ENCODE measurements at regions not wholly inside any gene's neighbourhood (a gene's known extent, or its start where the extent isn't known, plus 50 kb on each side); places are given as distances from the start of the nearest gene placed in this dataset.
"Not testable (repeated sequence)": the region's sequence is repeated elsewhere in the genome, so short reads cannot be mapped to it uniquely, and the experiment has no call there.

DNA sequence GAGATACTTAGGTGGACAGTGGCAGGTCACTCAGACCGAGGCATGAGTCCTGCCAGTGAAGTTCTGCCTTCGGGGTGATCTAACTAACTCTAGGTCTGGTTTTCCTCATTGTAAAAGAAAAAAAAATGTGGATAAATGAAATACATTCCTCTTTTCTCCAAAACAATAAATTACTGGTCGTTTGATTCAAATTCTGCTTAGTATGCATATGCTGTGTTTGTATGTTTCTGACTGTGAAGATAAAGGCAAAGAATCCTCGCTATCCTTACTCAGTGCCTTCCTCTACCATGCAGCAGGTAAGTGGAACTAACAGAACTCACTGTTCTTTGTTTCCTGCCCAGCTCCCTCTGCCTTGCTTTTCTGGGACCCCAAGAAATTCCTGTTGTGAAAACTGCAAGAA lies 330.1 kb downstream of the SUCLG1 start:
- no peak for DNase-seq

DNA sequence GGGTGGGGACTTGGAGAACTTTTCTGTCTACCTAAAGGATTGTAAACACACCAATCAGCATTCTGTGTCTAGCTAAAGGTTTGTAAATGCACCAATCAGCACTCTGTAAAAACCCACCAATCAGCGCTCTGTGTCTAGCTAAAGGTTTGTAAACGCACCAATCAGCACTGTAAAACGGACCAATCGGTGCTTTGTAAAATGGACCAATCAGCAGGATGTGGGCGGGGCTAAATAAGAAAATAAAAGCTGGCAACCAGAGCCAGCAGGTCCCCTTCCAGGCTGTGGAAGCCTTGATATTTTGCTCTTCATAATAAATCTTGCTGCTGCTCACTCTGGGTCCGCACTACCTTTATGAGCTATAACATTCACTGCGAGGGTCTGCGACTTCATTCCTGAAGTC lies 331.3 kb downstream of the SUCLG1 start:
- not testable (repeated sequence) for DNase-seq

DNA sequence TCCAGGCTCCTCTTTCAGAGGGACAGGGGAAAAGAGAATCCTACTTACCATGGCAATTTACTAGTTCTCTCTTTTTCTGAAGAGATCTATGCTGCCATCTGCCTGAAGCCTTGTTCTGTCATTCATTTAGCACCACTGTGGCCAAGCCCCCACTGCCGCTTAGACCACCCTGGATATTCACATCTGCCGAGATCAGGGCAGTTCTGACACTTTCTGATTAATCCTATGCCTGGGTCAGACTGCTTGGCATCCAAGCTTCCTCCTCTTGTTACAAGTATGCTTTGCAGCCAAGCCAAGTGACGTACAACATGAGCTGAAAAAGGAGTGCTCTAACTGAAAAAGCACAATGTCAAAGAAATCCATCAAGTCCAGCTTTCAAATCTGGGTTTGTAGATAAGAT lies 332.6 kb downstream of the SUCLG1 start:
- no peak for DNase-seq

DNA sequence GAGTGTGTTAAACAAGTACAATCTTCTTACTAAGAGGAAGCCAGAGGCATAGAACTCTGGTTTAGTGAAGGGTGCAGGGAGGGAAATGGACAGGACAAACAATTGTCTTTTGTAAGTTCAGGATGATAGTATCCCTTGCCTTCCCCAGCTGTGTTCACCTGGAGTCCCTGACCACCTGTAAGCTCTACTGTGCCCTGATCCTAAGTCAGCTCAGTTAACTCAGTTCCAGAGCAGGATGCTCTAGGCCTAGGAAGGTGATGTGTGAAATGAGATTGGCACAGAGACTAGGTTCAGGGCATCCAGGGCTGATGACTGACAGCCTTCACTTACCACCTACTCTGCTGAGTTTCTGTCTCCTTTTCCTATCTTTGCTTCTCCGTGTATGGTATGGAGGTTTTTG lies 333.0 kb downstream of the SUCLG1 start:
- no peak for DNase-seq

DNA sequence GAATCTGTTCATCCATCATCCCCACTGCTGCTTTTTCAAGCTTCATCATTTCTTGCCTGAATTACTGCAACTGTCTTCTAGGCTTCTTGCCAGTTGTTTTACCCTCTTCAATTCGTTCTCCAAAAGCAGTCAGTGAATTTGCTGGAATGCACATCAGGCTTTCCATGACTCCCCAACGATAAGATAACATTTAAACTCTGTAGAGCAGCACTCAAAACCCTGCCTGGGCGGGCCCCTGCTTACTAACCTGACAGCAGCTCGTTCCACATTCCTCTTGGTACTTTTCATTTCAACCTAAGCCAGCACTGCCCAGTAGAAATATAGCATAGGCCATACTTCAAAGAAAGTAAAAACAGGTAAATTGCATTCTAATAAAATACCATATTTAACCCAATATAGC lies 342.9 kb downstream of the SUCLG1 start:
- DNase-seq = no peak

DNA sequence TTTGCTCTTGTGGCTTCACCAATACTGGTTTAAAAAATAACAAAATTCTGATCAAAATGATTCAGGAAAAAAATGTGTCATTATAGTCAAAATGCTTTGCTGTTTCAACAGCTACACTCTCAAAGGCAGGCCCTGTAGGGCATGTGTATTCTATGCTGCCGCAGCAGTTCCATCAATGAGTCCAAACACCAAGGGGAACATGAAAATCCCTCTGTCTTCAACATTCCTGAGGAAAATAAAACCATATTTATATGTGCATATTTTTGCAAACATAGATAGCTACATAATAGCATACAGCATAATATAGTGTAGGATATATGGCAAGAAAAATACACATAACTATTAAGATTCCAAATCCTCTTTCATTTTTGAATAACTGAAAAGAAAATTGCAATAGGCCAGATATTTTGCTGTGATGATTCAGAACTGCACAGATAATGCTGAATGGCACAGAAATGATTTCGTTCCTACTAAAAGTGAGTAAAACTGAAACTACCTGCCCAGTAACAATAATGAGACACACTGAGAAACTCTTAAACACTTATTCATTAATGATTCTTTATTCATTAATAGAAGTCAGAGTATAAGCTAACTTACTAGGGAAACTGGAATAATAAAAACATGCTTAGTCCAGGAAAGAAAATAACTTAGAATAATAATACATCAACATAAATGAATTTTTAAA lies 343.8 kb downstream of the SUCLG1 start:
- no peak for DNase-seq

DNA sequence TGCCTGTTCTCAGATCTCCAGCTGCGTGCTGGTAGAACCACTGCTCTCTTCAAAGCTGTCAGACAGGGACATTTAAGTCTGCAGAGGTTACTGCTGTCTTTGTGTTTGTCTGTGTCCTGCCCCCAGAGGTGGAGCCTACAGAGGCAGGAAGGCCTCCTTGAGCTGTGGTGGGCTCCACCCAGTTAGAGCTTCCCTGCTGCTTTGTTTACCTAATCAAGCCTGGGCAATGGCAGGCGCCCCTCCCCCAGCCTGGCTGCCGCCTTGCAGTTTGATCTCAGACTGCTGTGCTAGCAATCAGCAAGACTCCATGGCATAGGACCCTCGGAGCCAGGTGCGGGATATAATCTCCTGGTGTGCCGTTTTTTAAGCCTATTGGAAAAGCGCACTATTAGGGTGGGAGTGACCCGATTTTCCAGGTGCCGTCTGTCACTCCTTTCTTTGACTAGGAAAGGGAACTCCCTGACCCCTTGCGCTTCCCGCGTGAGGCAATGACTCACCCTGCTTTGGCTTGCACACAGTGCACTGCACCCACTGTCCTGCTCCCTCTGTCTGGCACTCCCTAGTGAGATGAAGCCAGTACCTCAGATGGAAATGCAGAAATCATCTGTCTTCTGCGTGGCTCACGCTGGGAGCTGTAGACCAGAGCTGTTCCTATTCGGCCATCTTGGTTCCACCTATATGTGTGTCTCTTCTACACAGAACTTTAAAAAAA lies 355.1 kb downstream of the SUCLG1 start:
- not testable (repeated sequence) for DNase-seq

DNA sequence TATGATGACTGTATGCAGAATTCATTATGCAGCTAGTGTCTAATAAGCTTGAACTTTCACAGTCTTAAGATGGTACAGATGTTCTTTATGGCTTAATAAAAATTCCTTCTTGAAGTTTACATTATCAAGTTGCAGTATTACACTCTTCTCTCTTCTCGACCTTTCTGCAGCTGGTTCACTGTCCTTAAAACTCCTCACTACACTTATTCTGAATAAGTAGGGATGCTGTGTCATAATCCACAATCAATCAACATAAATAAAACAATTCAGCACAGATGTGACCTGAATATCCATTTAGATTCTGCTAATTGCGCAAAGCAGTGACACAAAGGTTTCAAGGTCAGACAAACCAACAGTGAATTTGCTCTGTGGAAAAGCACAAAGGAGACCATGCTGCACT lies 356.8 kb downstream of the SUCLG1 start:
- no peak for DNase-seq

DNA sequence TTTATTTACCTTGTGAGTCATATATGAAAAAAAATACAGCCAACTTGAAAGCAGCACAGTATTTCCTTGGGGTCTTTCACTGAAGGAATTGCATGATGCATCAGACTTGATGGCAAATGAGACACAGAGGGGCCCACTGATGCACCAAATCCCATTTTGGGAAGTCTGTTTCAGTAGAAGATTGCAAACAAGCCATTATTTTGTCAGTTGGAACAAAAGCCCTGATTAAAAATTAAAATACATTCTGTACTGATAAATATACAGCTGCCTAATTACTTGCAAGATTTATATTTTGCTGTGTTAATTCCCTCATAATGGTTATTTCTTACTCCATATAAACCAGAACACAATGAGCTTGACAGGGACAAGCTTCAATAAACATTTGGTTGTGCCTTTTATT lies 370.4 kb downstream of the SUCLG1 start:
- no peak for DNase-seq

DNA sequence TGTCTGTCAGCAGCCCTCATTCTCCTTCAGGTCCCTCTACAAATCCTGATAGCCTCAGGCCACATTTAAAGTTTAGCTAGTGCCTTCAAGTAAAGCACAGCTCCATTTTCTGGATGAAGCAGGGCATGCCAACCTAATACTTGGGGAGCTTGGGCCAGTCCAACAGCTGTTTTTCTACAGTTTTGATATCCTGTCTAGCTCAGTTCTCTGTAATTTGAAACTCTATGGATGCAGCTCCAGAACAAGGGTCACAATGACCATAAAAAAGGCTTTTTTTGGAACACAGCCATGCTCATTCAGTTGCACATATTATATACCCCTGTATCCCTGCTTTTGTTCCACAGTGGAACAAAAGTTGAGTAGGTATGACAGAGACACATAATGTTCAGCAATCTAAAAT lies 373.5 kb downstream of the SUCLG1 start:
- DNase-seq = no peak

DNA sequence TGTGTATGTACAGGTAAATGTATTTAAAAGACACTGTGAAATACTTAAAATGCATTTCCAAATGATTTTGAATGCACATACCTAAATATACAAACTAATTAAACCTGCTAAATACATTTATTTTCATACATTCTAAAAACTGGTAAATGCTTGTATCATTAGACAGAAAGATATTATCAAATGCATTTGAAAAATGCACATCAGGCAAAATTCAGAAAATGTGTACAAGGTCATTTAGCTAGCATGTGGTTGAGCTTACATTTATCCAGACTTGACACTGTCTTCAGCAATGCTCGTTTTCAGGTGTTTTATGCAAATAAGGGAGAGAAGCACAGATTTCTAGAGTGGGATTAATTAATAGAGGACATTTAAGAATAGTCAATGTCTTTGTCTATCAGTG lies 374.2 kb downstream of the SUCLG1 start:
- DNase-seq = no peak

DNA sequence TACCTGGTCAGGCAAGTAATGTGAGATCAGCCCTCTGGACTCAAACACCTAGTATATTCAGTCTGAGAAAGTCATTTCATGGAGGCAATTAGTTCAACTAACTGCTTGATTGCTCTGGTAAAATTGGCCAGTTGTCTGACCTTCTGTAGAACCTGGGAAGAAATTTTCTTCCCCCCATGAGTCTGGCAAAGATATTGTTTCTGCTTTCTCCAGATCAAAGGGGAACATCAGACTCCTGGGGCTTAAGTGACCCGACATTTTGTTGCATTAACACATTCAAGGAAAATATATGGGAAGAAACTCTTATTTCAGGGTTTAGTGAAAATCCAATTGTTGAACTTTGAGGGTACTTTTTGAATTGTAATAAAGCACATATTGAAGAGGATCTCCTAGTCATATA lies 375.1 kb downstream of the SUCLG1 start:
- DNase-seq = no peak

DNA sequence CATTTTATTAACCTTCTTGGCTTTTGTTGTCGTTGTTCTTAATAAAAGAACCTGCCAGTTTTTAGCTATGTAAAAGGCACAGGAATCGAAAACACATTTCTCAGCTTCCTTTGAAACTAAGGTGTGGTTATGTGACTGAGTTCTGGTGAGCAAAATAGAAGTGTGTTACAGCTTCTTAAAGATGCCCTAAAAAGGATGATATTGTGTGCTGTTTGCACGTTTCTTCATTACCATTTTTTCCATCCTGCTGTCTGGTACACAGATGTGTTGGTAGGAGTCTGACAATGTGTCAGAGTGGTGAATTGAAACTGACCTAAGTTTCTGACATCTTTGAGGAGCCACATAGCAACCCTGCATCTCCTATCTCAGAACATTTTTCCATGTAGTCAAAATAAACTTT lies 380.6 kb downstream of the SUCLG1 start:
- DNase-seq = no peak

DNA sequence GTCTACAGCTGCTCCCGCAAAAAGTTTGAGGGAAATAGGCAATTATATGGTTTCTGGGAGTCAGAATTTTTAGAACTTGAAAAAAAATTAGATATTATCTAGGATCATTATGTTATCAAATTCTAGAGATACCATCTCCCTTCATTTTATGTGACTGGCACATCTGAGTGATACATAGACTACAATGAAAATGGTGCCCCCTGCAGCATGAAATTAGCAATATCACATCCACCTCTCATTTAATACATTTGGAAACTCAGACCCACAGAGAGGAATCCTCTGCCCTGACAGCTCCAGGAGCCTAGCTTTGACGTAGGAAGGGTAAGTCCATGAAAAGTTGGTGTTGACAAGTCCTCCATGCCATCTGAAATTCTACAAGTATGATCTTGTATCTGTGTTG lies 381.6 kb downstream of the SUCLG1 start:
- no peak for DNase-seq

DNA sequence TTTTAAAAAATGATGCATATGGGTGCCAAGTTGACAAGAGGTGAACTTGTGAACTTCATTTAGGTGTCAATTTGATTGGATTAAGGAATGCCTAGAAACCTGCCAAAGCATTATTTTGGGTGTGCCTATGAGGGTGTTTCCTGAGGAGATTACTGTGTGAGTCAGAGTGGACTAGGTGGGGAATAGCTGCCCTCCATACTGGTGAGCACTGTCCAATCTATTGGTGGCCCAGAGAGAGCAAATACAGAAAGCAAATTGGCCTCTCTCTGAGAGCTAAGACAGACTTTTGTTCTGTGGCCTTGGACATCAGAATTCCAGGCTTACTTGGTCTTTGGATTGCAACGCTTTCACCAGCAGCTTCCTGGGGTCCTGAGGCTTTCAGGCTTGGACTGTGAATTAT lies 388.0 kb downstream of the SUCLG1 start:
- no peak for DNase-seq

DNA sequence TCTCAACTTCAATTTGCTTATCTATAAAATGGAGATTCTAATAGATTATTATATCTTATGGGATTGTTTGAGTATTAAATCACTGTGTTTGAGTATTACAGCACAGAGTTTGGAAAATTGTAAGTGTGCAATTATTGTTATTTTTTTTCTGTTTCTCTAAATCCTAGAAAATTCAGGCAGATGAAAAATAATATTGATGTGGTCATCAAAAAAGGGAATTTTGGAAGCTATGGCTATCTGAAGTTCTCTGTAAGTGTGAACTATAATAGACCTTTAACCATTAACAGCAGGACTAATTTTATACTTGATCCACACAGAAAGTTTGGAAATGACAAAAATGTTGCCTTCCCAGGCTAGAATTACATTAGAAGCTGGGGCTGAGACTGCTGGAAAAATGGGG lies 393.2 kb downstream of the SUCLG1 start:
- no peak for DNase-seq

DNA sequence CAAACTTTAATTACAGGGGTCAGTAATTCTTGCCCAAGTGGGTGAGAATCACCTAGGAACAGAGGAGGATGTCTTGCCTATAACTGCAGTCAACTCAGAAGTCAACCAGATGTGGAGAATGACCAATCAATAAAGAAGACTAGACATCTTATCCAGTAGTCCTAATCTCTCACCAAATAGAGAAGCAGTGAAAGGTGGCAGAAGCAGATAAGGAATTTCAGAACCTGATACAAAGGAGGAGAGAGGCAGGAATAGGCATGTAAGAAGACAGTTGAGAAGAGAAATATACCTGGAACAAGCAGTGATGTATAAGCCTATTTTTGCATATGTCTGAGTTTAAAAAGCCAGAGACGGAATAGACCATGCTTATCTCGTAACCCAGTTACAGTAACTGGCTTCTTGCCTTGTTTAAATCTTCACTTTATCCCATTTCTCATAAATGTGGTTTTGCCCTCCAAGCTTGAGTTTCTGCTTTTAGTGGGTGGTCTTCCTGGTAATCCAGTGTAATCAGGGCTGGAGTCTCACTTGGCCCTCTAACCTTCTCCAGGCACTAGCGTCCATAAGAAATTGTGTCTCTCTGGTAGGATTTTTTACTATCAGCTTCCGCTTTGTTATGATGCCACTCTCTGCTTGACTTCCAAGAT lies 401.0 kb downstream of the SUCLG1 start:
- DNase-seq = no peak

DNA sequence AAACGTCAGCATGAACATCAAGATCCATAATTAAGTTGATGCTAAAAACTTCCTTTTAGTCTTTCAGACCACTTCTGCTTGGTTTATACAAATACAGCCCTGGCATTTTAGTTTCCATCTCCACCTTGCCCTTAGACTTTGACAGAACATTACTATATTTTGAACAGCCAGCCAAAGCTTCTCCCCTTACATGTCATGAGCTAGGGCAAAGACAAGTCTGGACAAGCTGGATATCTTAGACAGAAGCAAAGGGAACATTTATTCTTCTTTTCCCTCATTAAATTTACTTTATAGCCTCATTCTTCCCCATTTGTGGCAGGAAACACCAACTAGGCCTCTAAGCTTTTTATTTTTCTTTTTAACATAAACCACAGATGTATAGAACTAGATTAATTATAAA lies 403.3 kb downstream of the SUCLG1 start:
- DNase-seq = no peak

DNA sequence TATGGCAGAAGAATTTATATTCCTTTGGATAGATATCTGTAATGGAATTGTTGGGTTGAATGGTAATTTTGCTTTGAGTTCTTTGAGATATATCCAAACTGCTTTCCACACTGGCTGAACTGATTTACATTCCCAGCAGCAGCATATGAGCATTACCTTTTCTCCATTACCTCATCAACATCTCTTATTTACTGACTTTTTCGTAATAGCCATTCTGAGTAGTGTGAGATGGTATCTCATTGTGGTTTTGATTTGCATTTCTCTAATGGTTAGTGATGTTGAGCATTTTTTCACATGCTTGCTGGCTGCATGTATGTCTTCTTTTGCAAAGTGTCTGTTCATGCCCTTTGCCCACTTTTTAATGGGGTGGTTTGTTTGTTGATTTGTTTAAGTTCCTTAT lies 404.5 kb downstream of the SUCLG1 start:
- not testable (repeated sequence) for DNase-seq

DNA sequence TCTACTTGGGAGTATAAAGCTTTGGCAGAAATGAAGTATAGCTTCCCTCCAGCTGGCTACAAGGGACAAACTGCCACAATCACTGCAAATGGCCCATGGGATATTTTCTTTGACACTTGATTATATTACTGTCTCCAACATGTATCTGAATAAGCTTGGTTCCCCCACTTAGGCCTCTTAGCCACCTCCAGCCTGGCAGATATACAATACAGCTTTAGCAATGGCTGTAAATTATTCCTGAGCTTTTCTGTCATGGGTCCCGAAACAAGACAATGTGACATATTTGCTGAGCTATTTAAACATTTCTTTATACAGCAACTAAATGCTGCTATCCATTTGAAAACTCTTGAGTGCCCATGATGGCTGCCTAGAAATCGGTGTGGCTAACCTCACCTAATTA lies 406.2 kb downstream of the SUCLG1 start:
- no peak for DNase-seq

DNA sequence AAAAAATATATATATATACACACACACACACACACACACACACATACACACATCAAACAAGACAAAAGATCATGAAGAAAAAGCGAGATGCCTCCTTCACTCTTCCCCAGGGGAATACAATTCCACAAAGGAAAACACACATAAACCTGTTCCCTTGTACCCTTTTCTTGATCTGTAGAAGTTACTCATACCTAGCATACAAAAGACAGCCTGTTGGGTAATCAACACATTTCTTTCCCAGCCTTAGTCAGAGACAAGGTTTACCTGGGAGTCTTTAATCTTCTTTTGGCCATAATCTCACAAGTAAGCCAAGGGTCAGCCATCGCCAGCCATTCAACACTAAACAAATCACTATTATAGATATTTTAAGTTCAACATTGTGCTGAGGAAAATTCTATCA lies 407.0 kb downstream of the SUCLG1 start:
- DNase-seq = no peak

DNA sequence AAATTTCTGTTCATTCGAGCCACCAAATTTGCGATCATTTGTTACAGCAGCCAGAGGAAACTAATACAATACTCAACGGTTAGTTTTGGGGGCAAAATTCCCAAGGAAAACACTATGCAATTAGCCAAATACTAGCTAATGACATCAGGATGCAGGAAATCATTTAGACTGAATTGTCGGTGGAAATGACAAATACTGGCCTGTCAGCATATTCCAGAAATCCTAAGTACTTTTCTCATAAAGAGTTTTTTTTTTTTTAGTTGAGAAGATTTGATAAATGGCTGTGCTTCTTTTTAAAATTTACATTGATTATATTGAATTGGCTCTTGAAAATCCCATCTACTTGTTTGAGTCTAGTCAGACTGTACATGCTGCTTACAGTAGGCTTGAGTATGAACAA lies 410.1 kb downstream of the SUCLG1 start:
- no peak for DNase-seq

DNA sequence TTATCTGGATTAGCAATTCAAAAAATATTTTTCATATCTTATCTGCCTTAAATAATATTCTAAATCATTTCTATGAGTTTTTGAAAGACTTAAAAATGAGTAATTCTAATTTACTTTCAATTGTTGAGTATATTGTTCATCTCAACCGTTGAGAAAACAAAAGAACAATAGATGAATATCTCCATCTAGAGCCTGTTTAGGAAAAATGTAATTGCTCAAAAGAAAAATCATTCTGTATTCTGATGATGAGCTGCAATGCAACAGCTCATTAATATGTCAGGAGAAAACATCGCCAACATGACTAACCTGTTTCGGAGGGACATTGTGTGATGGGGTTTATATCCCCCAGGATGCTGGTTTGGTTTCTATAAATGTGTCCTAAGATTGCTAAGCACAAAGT lies 417.6 kb downstream of the SUCLG1 start:
- no peak for DNase-seq

DNA sequence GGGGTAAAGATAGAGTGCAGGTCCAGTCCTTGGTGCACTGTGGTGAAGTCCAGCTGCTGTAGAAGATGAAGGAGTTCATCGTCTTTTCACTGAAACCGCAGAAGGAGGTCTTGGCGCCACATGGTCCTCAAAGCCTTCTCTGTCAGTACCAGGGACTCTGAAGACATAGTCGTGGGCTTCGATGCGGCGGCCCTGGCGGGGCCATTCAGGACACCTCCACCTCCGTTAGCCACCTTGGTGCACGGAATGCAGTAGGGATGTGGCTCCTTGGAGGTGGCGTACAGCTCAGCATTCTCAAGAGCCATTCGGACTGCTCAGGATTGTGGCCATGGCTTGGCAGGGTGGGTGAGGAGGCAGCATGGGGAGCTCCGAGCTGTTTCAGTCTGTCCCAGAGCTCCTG lies 418.8 kb downstream of the SUCLG1 start:
- no peak for DNase-seq

DNA sequence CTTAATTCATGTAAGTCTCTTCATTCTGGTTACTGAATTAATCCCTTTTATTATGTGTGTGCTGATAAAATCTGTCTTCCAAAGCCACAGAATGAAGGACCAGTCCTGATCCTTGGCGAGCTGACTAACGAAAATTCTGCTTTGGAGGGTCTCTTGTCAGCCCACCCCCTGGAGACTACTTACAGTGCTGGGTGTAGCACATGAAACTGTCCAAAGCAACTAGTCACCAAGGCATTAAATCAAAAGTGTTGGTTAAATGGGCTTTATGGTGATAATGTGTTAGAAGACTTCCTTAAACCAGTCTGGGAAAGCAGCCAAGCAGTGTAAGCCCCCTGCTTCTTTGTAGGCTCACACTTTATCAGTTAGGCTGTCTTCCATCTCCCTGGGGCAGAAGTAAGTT lies 420.2 kb downstream of the SUCLG1 start:
- DNase-seq = no peak

Data from NCI-H2227 treated with DMSO at 0.1 percent for 48 hours (cell line).